ENCODE measurements at regions not wholly inside any gene's neighbourhood (a gene's known extent, or its start where the extent isn't known, plus 50 kb on each side); places are given as distances from the start of the nearest gene placed in this dataset.

DNA sequence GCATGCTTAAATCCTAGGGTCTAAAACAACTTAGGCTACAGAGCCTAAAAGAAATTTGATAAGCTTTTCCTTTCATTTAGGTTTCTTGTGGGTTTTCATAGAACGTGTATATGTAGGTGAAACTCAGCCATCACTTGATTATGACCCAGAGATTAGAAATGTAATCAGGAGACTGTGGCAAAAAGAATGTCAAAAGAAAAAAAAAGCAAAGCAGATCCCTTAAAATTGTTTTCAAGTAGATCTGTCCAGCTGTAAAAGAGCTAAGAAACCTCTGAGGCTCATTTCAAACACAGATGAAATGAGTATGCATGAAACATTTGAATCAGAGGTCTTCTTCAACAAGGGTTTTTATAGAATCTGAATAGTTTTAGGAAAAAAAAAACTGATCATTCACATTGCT lies 341.3 kb upstream of the PRDM1 start:
- TF ChIP-seq, protein P1, sequence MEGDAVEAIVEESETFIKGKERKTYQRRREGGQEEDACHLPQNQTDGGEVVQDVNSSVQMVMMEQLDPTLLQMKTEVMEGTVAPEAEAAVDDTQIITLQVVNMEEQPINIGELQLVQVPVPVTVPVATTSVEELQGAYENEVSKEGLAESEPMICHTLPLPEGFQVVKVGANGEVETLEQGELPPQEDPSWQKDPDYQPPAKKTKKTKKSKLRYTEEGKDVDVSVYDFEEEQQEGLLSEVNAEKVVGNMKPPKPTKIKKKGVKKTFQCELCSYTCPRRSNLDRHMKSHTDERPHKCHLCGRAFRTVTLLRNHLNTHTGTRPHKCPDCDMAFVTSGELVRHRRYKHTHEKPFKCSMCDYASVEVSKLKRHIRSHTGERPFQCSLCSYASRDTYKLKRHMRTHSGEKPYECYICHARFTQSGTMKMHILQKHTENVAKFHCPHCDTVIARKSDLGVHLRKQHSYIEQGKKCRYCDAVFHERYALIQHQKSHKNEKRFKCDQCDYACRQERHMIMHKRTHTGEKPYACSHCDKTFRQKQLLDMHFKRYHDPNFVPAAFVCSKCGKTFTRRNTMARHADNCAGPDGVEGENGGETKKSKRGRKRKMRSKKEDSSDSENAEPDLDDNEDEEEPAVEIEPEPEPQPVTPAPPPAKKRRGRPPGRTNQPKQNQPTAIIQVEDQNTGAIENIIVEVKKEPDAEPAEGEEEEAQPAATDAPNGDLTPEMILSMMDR (IDR thresholded peaks at IDR 0.05; ENCODE audit: borderline replicate concordance) = no peak
- H3K4me1 ChIP-seq = no peaks in the 10 kb centered on the region
- intact Hi-C loops (cut with micrococcal nuclease) = no loop called here

GRCh38 chr6:105740946-105741645 lies 338.2 kb upstream of the PREP start:
- intact Hi-C loops (cut with micrococcal nuclease) = no loop called here

More for the DNA sequence above, 341.3 kb upstream of the PRDM1 start:
- no peaks in the 10 kb centered on the region for H3K36me3 ChIP-seq
- H3K4me3 ChIP-seq = no peak overlapping the region
- H3K9me3 ChIP-seq (replicated peaks) = no peaks in the 10 kb centered on the region
- no peak overlapping the region for H3K27ac ChIP-seq (replicated peaks)
- peaks cover 8% of the 10 kb centered on the region for H3K27me3 ChIP-seq (ENCODE audit: low read depth)
- no peak for DNase-seq

GRCh38 chr6:105739764-105740163 lies 336.9 kb upstream of the PREP start:
- H3K36me3 ChIP-seq = no peaks in the 10 kb centered on the region
- TF ChIP-seq, protein P1 (IDR thresholded peaks at IDR 0.05; ENCODE audit: borderline replicate concordance) = no peak
- H3K4me3 ChIP-seq = no peak overlapping the region
- no peaks in the 10 kb centered on the region for H3K9me3 ChIP-seq (replicated peaks)
- peaks cover 8% of the 10 kb centered on the region for H3K27me3 ChIP-seq (ENCODE audit: low read depth)
- no peak overlapping the region for H3K27ac ChIP-seq (replicated peaks)
- no peak for DNase-seq
- H3K4me1 ChIP-seq = no peaks in the 10 kb centered on the region
- intact Hi-C loops (cut with micrococcal nuclease) = loop anchor here (10.0 kb wide), 1 partner anchor 255 kb away; no protein-coding TSS in a partner anchor

More at GRCh38 chr6:105740946-105741645, 338.2 kb upstream of the PREP start:
- Histone ChIP-seq H3K36me3 (no peaks in the 10 kb centered on the region), H3K27me3 (ENCODE audit: low read depth) (peaks cover 8% of the 10 kb centered on the region), H3K9me3 (replicated peaks) (no peaks in the 10 kb centered on the region), H3K27ac (replicated peaks) (no peak overlapping the region), H3K4me3 (no peak overlapping the region), H3K4me1 (no peaks in the 10 kb centered on the region)
- no peak for DNase-seq
- TF ChIP-seq, protein P1 (IDR thresholded peaks at IDR 0.05; ENCODE audit: borderline replicate concordance) = no peak

DNA sequence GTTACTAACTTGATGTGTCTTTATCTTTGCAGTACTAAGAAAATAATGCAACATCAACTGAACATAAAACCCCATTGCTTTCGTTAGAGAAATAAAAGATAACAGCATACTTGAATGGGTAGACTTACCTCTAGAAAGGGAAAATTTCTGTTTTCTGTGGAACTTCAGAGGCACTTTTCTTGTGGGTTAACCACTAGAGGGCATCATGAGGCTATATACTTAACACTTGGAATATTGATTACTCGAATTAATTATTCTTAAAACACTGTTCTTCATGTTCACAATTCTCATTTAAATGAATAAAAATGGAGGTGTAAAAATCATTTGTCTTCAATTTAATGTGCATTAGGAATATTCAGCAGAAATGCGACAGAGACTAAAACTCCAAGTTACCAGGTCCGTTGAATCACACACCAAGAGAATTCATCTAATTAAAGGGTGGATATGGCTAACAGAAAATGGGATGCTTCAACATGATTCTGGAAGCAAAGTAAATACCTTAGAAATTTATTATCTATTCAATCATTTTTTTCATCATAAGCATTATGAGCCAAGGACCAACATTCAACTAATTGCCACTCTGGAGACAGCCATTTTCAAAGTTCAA lies 330.8 kb upstream of the PREP start:
- H3K4me1 ChIP-seq = no peaks in the 10 kb centered on the region
- DNase-seq = no peak
- no peak overlapping the region for H3K4me3 ChIP-seq
- no peaks in the 10 kb centered on the region for H3K27me3 ChIP-seq (ENCODE audit: low read depth)
- no peaks in the 10 kb centered on the region for H3K36me3 ChIP-seq
- TF ChIP-seq, protein P1 (IDR thresholded peaks at IDR 0.05; ENCODE audit: borderline replicate concordance) = peak; percentile 71
- no peak overlapping the region for H3K27ac ChIP-seq (replicated peaks)
- intact Hi-C loops (cut with micrococcal nuclease) = loop anchor here (10.0 kb wide), 1 partner anchor 249 kb away; no protein-coding TSS in a partner anchor
- H3K9me3 ChIP-seq (replicated peaks) = no peaks in the 10 kb centered on the region

GRCh38 chr6:105728995-105729394 lies 326.1 kb upstream of the PREP start:
- no peak overlapping the region for H3K4me3 ChIP-seq
- H3K27ac ChIP-seq (replicated peaks) = no peak overlapping the region
- no peak for DNase-seq
- TF ChIP-seq, protein P1 (IDR thresholded peaks at IDR 0.05; ENCODE audit: borderline replicate concordance) = no peak
- intact Hi-C loops (cut with micrococcal nuclease) = no loop called here
- no peaks in the 10 kb centered on the region for H3K4me1 ChIP-seq
- no peaks in the 10 kb centered on the region for H3K9me3 ChIP-seq (replicated peaks)
- H3K27me3 ChIP-seq (ENCODE audit: low read depth) = no peaks in the 10 kb centered on the region
- H3K36me3 ChIP-seq = no peaks in the 10 kb centered on the region

Measured in left ventricle myocardium inferior (tissue), 1 donor.